D341Med (cell line): ENCODE measurements at regions not wholly inside any gene's neighbourhood (a gene's known extent, or its start where the extent isn't known, plus 50 kb on each side); places are given as distances from the start of the nearest gene placed in this dataset.

Source experiments
- DNase-seq: peaks from one replicate; pipeline ENCODE4 v3.0.0; 2012; ENCODE audit warnings: low spot score

GRCh38 chr10:111732166-111732785 lies 451.3 kb downstream of the GPAM start:
- DNase-seq = no peak

GRCh38 chr10:111739125-111739873 lies 444.3 kb downstream of the GPAM start:
- no peak for DNase-seq

GRCh38 chr10:111739874-111740139 lies 443.8 kb downstream of the GPAM start:
- DNase-seq = no peak

- no peak for DNase-seq
These were observed 437.6 kb downstream of the GPAM start for GRCh38 chr10:111745982-111746381.

GRCh38 chr10:111747751-111748150 lies 435.8 kb downstream of the GPAM start:
- DNase-seq = no peak

GRCh38 chr10:111748184-111748583 lies 435.4 kb downstream of the GPAM start:
- no peak for DNase-seq

GRCh38 chr10:111750165-111750849 lies 433.3 kb downstream of the GPAM start:
- DNase-seq = no peak

GRCh38 chr10:111756217-111757061 lies 427.1 kb downstream of the GPAM start:
- peak; percentile 54 for DNase-seq

GRCh38 chr10:111758593-111758992 lies 425.0 kb downstream of the GPAM start:
- no peak for DNase-seq

- DNase-seq = no peak
These were observed 421.5 kb downstream of the GPAM start for GRCh38 chr10:111762114-111762513.

- no peak for DNase-seq
These were observed 418.3 kb downstream of the GPAM start for GRCh38 chr10:111765216-111765615.

GRCh38 chr10:111766464-111766863 lies 417.1 kb downstream of the GPAM start:
- no peak for DNase-seq

GRCh38 chr10:111767661-111768060 lies 415.9 kb downstream of the GPAM start:
- no peak for DNase-seq

GRCh38 chr10:111773950-111774349 lies 409.6 kb downstream of the GPAM start:
- no peak for DNase-seq

- no peak for DNase-seq
These were observed 409.1 kb downstream of the GPAM start for GRCh38 chr10:111774486-111774885.

GRCh38 chr10:111784436-111784835 lies 399.1 kb downstream of the GPAM start:
- DNase-seq = no peak

- DNase-seq = no peak
These were observed 398.6 kb downstream of the GPAM start for GRCh38 chr10:111784946-111785465.

GRCh38 chr10:111785921-111786320 lies 397.6 kb downstream of the GPAM start:
- DNase-seq = no peak

GRCh38 chr10:111789821-111790220 lies 393.7 kb downstream of the GPAM start:
- DNase-seq = no peak

- DNase-seq = no peak
These were observed 381.7 kb downstream of the GPAM start for GRCh38 chr10:111801841-111802240.

GRCh38 chr10:111804781-111805180 lies 378.8 kb downstream of the GPAM start:
- DNase-seq = no peak

- no peak for DNase-seq
These were observed 372.0 kb downstream of the GPAM start for GRCh38 chr10:111811517-111811916.
